Neural cell (in vitro differentiated cells): ENCODE measurements at regions not wholly inside any gene's neighbourhood (a gene's known extent, or its start where the extent isn't known, plus 50 kb on each side); places are given as distances from the start of the nearest gene placed in this dataset.

ENCODE experiments used
- EP300 ChIP-seq: fragments of 450-650 bp; conservative IDR thresholded peaks from 2 replicates; pipeline ENCODE4 v1.6.1; 2014; ENCODE audit warnings: antibody characterized with exemption, mild to moderate bottlenecking, moderate library complexity; ENCODE audit not compliant: poor library complexity, severe bottlenecking
- EZH2 ChIP-seq: fragments of 200-600, 300-800 bp; shearing (Covaris generic), sonication (generic); IDR thresholded peaks from 2 replicates; pipeline ENCODE4 v1.6.1; 2014; ENCODE audit warnings: antibody characterized with exemption, low read length, borderline replicate concordance, mild to moderate bottlenecking; ENCODE audit not compliant: insufficient read depth, poor library complexity, severe bottlenecking
- MXI1 ChIP-seq: fragments of 450-650 bp; conservative IDR thresholded peaks from 2 replicates; pipeline ENCODE4 v1.6.1; 2014; ENCODE audit warnings: antibody characterized with exemption, mild to moderate bottlenecking; ENCODE audit not compliant: poor library complexity, severe bottlenecking
- POLR2AphosphoS5 ChIP-seq: IDR thresholded peaks from 2 replicates; pipeline ENCODE4 v1.6.1; 2012
- RAD21 ChIP-seq: fragments of 450-650 bp; conservative IDR thresholded peaks from 2 replicates; pipeline ENCODE4 v1.6.1; 2014; ENCODE audit warnings: antibody characterized with exemption, mild to moderate bottlenecking, moderate library complexity
- SMC3 ChIP-seq: fragments of 450-650 bp; conservative IDR thresholded peaks from 2 replicates; pipeline ENCODE4 v1.6.1; 2014; ENCODE audit warnings: antibody characterized with exemption, mild to moderate bottlenecking, moderate library complexity; ENCODE audit not compliant: poor library complexity
- TAF1 ChIP-seq: IDR thresholded peaks from 2 replicates; pipeline ENCODE4 v1.6.1; 2012; ENCODE audit warnings: low read depth
- TF ChIP-seq, protein P1 (sequence below): fragments of 450-650 bp; IDR thresholded peaks from 2 replicates; pipeline ENCODE4 v1.5.1; 2014; ENCODE audit warnings: antibody characterized with exemption, mild to moderate bottlenecking, moderate library complexity; ENCODE audit not compliant: poor library complexity, severe bottlenecking
- TF ChIP-seq, protein P2 (sequence below): IDR thresholded peaks from 2 replicates; pipeline ENCODE4 v1.6.1; 2012; ENCODE audit warnings: borderline replicate concordance

DNA sequence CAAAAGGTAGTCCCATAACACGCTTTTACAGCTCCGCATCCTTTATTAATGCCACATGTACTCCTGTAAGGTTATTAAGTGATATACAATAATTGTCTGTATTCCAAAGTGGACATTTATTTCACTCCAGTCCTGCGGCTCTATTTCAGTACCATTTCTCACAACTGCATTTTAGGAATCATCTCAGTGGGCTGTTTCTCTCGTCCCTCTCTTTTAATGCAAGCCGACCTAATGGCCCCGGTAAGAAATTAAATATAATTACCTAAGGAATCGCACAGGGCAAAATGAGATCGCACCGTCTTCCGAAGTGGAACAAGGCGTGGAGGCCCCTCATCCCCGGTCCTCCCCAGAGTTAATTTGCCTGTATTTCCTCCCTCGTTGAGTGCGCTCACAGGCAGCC lies 216.5 kb downstream of the RAB11FIP2 start:
- TF ChIP-seq, protein P1, sequence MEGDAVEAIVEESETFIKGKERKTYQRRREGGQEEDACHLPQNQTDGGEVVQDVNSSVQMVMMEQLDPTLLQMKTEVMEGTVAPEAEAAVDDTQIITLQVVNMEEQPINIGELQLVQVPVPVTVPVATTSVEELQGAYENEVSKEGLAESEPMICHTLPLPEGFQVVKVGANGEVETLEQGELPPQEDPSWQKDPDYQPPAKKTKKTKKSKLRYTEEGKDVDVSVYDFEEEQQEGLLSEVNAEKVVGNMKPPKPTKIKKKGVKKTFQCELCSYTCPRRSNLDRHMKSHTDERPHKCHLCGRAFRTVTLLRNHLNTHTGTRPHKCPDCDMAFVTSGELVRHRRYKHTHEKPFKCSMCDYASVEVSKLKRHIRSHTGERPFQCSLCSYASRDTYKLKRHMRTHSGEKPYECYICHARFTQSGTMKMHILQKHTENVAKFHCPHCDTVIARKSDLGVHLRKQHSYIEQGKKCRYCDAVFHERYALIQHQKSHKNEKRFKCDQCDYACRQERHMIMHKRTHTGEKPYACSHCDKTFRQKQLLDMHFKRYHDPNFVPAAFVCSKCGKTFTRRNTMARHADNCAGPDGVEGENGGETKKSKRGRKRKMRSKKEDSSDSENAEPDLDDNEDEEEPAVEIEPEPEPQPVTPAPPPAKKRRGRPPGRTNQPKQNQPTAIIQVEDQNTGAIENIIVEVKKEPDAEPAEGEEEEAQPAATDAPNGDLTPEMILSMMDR: no peak
- no peak for TF ChIP-seq TAF1
- TF ChIP-seq SMC3: no peak
- TF ChIP-seq EZH2: no peak
- no peak for TF ChIP-seq EP300
- no peak for TF ChIP-seq POLR2AphosphoS5
- TF ChIP-seq, protein P2, sequence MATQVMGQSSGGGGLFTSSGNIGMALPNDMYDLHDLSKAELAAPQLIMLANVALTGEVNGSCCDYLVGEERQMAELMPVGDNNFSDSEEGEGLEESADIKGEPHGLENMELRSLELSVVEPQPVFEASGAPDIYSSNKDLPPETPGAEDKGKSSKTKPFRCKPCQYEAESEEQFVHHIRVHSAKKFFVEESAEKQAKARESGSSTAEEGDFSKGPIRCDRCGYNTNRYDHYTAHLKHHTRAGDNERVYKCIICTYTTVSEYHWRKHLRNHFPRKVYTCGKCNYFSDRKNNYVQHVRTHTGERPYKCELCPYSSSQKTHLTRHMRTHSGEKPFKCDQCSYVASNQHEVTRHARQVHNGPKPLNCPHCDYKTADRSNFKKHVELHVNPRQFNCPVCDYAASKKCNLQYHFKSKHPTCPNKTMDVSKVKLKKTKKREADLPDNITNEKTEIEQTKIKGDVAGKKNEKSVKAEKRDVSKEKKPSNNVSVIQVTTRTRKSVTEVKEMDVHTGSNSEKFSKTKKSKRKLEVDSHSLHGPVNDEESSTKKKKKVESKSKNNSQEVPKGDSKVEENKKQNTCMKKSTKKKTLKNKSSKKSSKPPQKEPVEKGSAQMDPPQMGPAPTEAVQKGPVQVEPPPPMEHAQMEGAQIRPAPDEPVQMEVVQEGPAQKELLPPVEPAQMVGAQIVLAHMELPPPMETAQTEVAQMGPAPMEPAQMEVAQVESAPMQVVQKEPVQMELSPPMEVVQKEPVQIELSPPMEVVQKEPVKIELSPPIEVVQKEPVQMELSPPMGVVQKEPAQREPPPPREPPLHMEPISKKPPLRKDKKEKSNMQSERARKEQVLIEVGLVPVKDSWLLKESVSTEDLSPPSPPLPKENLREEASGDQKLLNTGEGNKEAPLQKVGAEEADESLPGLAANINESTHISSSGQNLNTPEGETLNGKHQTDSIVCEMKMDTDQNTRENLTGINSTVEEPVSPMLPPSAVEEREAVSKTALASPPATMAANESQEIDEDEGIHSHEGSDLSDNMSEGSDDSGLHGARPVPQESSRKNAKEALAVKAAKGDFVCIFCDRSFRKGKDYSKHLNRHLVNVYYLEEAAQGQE: no peak
- no peak for TF ChIP-seq MXI1
- no peak for TF ChIP-seq RAD21
